Suprapubic skin (tissue), 4 donors: ENCODE measurements at regions not wholly inside any gene's neighbourhood (a gene's known extent, or its start where the extent isn't known, plus 50 kb on each side); places are given as distances from the start of the nearest gene placed in this dataset.

Source experiments
- DNase-seq, 2 donors: peaks; one replicate each; pipeline ENCODE4 v3.0.0-alpha.2; 2019; ENCODE audit warnings: low spot score in 2 of 2
- H3K27ac ChIP-seq: fragments of 200-600 bp; sonication (generic); one replicate; pipeline ENCODE4 v1.5.1; 2019
- H3K27me3 ChIP-seq: fragments of 200-600 bp; sonication (generic); one replicate; pipeline ENCODE4 v1.5.1; 2019
- H3K36me3 ChIP-seq: fragments of 200-600 bp; sonication (generic); one replicate; pipeline ENCODE4 v1.5.1; 2019
- H3K4me1 ChIP-seq: fragments of 200-600 bp; sonication (generic); one replicate; pipeline ENCODE4 v1.5.1; 2019
- H3K4me3 ChIP-seq: fragments of 200-600 bp; sonication (generic); one replicate; pipeline ENCODE4 v1.5.1; 2019; ENCODE audit warnings: mild to moderate bottlenecking
- H3K9me3 ChIP-seq: fragments of 200-600 bp; sonication (generic); one replicate; pipeline ENCODE4 v1.5.1; 2019
- EP300 ChIP-seq: sonication (generic); formaldehyde crosslinking; IDR thresholded peaks from one replicate; pipeline ENCODE4 v1.6.1; 2017; ENCODE audit warnings: antibody characterized with exemption
- POLR2A ChIP-seq, 2 donors: fragments of 450-650 bp; IDR thresholded peaks; one replicate each; pipeline ENCODE4 v1.6.1; 2017; ENCODE audit warnings: antibody characterized with exemption in 2 of 2, mild to moderate bottlenecking in 2 of 2, moderate library complexity in 2 of 2
- POLR2AphosphoS5 ChIP-seq, 3 donors: sonication (generic); formaldehyde crosslinking; IDR thresholded peaks; one replicate each; pipeline ENCODE4 v1.6.1; 2017; ENCODE audit warnings: antibody characterized with exemption in 3 of 3
- WGBS: methylation state at CpG from one replicate; pipeline ENCODE4 v1.1.5; 2018; 5-methylcytosine and 5-hydroxymethylcytosine counted together
- TF ChIP-seq, protein P1 (sequence below), 2 donors: fragments of 200-600 bp in 1 of 2; fragments of 450-650 bp in 1 of 2; sonication (generic) in 1 of 2; IDR thresholded peaks; one replicate each; pipeline ENCODE4 v1.5.1; 2016 to 2019; ENCODE audit warnings: antibody characterized with exemption in 2 of 2, mild to moderate bottlenecking in 1 of 2, moderate library complexity in 1 of 2

GRCh38 chr2:47262657-47263056, 86.3 kb upstream of the CALM2 start:
- no peaks in the 10 kb centered on the region for H3K36me3 ChIP-seq
- no peak for DNase-seq
- H3K27ac ChIP-seq = no peak overlapping the region
- TF ChIP-seq POLR2AphosphoS5 (IDR thresholded peaks at IDR 0.05) = no peak
- TF ChIP-seq EP300 = no peak
- TF ChIP-seq, protein P1, sequence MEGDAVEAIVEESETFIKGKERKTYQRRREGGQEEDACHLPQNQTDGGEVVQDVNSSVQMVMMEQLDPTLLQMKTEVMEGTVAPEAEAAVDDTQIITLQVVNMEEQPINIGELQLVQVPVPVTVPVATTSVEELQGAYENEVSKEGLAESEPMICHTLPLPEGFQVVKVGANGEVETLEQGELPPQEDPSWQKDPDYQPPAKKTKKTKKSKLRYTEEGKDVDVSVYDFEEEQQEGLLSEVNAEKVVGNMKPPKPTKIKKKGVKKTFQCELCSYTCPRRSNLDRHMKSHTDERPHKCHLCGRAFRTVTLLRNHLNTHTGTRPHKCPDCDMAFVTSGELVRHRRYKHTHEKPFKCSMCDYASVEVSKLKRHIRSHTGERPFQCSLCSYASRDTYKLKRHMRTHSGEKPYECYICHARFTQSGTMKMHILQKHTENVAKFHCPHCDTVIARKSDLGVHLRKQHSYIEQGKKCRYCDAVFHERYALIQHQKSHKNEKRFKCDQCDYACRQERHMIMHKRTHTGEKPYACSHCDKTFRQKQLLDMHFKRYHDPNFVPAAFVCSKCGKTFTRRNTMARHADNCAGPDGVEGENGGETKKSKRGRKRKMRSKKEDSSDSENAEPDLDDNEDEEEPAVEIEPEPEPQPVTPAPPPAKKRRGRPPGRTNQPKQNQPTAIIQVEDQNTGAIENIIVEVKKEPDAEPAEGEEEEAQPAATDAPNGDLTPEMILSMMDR (IDR thresholded peaks at IDR 0.05) = no peak
- TF ChIP-seq POLR2A (IDR thresholded peaks at IDR 0.05) = no peak
- no peaks in the 10 kb centered on the region for H3K4me1 ChIP-seq
- no peaks in the 10 kb centered on the region for H3K9me3 ChIP-seq
- no peaks in the 10 kb centered on the region for H3K27me3 ChIP-seq
- WGBS = 96% methylated on average over 5 of the region's 5 CpGs
- H3K4me3 ChIP-seq = no peak overlapping the region

- Histone ChIP-seq H3K27ac (no peak overlapping the region), H3K4me1 (no peaks in the 10 kb centered on the region), H3K36me3 (no peaks in the 10 kb centered on the region), H3K9me3 (no peaks in the 10 kb centered on the region), H3K27me3 (no peaks in the 10 kb centered on the region), H3K4me3 (no peak overlapping the region)
- TF ChIP-seq, protein P1 (IDR thresholded peaks at IDR 0.05) = no peak
- no peak for TF ChIP-seq POLR2AphosphoS5 (IDR thresholded peaks at IDR 0.05)
- TF ChIP-seq POLR2A (IDR thresholded peaks at IDR 0.05) = no peak
- TF ChIP-seq EP300 = no peak
- 83% methylated on average over 2 of the region's 3 CpGs for WGBS
- no peak for DNase-seq
Measured at GRCh38 chr2:47260971-47261370, 84.7 kb upstream of the CALM2 start.

DNA sequence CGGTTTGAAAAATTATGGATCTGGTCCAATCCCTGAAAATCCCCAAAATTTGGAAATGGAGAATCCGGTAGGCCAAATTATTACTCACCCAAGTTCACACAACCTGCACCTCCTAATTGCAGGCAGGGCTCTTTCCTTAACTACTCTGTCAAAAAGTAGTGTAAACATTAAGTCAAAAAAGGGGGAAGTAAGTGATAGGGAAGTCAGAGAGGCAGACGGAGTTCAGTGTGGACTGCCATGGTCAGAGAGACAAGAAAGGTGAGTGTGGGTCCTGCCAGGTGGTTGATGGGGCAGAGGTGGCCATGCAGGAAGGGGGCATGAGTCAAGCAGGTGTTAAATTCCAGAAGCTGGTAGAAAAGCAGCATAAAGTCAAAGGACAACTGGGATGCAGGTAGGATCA, 83.5 kb upstream of the CALM2 start:
- Histone ChIP-seq H3K36me3 (no peaks in the 10 kb centered on the region), H3K4me1 (no peaks in the 10 kb centered on the region), H3K9me3 (no peaks in the 10 kb centered on the region), H3K27ac (no peak overlapping the region), H3K4me3 (no peak overlapping the region), H3K27me3 (no peaks in the 10 kb centered on the region)
- 77% methylated on average over 3 of the region's 3 CpGs for WGBS
- no peak for DNase-seq
- TF ChIP-seq POLR2A (IDR thresholded peaks at IDR 0.05) = no peak
- TF ChIP-seq POLR2AphosphoS5 (IDR thresholded peaks at IDR 0.05) = no peak
- TF ChIP-seq, protein P1 (IDR thresholded peaks at IDR 0.05) = no peak
- TF ChIP-seq EP300 = no peak

DNA sequence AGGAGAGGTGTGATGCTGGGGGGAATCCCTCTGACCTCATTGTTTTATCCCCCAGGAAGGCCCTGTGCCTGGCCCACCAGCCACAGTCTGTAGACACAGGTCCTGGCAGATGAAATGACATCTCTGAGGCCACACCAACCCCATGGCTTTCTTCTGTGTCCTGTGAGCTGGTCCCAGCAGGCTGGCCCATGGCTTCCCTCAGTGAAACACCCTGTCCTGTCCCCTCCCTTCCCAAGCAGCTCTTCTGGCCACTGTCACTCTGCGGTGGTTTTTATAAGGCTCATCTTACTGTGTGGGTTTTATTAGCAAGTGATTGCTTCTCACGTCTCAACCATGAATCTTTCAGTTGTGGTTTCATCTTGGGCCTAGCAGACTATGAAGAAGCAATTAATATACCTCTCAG, 81.6 kb upstream of the CALM2 start:
- Histone ChIP-seq H3K27me3 (no peaks in the 10 kb centered on the region), H3K36me3 (no peaks in the 10 kb centered on the region), H3K4me1 (no peaks in the 10 kb centered on the region), H3K9me3 (no peaks in the 10 kb centered on the region), H3K27ac (no peak overlapping the region), H3K4me3 (no peak overlapping the region)
- DNase-seq = no peak
- 95% methylated on average over 2 of the region's 2 CpGs for WGBS
- TF ChIP-seq, protein P1 (IDR thresholded peaks at IDR 0.05) = no peak
- TF ChIP-seq EP300 (no peak), POLR2A (IDR thresholded peaks at IDR 0.05) (no peak)

- TF ChIP-seq, protein P1 (IDR thresholded peaks at IDR 0.05) = no peak
- TF ChIP-seq EP300 (no peak), POLR2A (IDR thresholded peaks at IDR 0.05) (no peak), POLR2AphosphoS5 (IDR thresholded peaks at IDR 0.05) (no peak)
- H3K36me3 ChIP-seq = no peaks in the 10 kb centered on the region
- H3K4me3 ChIP-seq = no peak overlapping the region
- H3K27ac ChIP-seq = no peak overlapping the region
- no peaks in the 10 kb centered on the region for H3K4me1 ChIP-seq
- DNase-seq = no peak
- no peaks in the 10 kb centered on the region for H3K27me3 ChIP-seq
- no peaks in the 10 kb centered on the region for H3K9me3 ChIP-seq
- 83% methylated on average over 9 of the region's 9 CpGs for WGBS
Measured at GRCh38 chr2:47256416-47257087, 80.2 kb upstream of the CALM2 start.
